ENCODE measurements at regions not wholly inside any gene's neighbourhood (a gene's known extent, or its start where the extent isn't known, plus 50 kb on each side); places are given as distances from the start of the nearest gene placed in this dataset.

DNA sequence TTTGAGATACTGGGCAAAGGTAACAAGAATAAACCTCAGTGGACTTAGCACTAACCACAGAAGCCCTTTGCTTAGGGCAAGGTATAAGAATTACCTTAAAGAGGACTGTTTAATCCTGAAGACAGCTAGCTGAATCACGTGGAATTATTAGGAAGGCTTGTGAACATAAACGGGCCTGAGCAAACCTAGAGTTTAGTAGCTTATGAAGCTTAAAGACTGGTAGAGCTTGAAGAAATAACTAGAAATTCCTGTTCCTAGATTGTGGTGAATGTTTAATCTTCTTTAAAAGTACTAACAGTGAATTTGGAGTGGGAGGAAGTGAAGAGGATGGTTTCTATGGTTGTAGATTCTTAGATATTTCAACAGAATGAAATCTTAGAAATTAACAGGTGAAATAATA, 428.9 kb upstream of the THRB start:
- DNase-seq (ENCODE audit: low read depth in 1 of 2, low spot score in 1 of 2) = peak in 1 of 2 experiments; percentile 39
- in situ Hi-C loops (cut with HindIII; ENCODE audit: low pct_unique_long_range_greater_than_20kb, low sequenced_read_pairs) = no loop called here
- no peak for TF ChIP-seq JUND (IDR thresholded peaks at IDR 0.05; ENCODE audit: low read depth)

DNA sequence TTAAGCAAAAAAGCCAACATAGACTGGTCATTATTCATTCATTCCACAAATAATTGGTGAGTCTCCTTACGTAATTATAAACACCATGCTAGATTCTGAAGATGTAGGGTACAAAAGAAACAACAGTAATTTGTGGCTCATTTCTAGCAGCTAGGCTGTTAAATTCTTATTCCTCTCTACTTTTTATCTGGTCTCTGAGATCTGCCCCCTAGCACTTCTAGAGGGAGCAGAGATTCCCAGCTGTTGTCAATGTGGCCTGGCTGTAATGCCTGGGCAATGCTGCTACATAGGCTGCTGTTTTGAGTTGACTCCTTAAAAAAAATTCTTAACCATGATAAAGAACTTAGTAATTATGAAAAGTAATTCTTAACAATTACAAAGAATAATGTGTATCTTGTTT, 434.9 kb upstream of the THRB start:
- in situ Hi-C loops (cut with HindIII; ENCODE audit: low pct_unique_long_range_greater_than_20kb, low sequenced_read_pairs) = no loop called here
- DNase-seq (ENCODE audit: low read depth in 1 of 2, low spot score in 1 of 2) = no peak

DNA sequence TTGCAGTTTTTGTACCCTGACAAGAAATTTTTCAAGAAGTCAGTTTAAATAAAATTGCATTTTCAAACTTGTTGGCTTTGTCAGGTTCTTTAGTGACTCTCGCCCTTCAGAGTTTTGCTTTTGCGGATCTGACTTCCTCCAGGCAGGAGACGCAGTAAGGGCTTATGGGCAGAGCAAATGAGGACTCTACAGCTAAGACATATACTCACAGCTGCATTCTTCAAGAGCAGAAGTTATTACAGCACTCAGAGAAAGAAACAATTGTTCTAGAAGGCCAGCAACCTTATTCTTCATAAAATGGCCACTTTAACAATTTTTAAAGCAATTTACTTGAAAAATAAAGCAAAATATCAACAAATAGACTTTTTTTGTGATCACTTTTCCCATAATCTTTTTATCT, 438.8 kb upstream of the THRB start:
- TF ChIP-seq JUND (IDR thresholded peaks at IDR 0.05; ENCODE audit: low read depth) = no peak
- in situ Hi-C loops (cut with HindIII; ENCODE audit: low pct_unique_long_range_greater_than_20kb, low sequenced_read_pairs) = no loop called here
- no peak for DNase-seq (ENCODE audit: low read depth in 1 of 2, low spot score in 1 of 2)

More for the DNA sequence above, 434.9 kb upstream of the THRB start:
- no peak for TF ChIP-seq JUND (IDR thresholded peaks at IDR 0.05; ENCODE audit: low read depth)

DNA sequence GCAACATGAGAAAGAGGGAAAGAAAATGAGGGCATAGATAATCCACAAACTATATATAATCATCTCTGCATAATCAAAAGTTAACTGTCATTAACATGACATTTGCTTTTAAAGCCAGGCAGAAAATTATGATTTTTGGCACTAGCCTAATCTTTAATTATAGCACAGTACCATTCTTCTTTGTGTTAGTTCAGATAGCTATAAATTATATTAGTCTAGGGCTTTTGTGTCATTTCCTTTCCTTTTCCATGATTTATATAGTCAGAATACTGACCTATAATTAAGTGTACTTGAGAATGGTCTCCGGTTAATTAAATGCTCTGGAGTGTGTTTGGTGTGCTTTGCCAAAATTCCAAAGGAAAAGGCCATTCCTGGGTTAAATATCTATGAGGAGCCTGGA, 441.9 kb upstream of the THRB start:
- no peak for DNase-seq (ENCODE audit: low read depth in 1 of 2, low spot score in 1 of 2)
- no peak for TF ChIP-seq JUND (IDR thresholded peaks at IDR 0.05; ENCODE audit: low read depth)
- in situ Hi-C loops (cut with HindIII; ENCODE audit: low pct_unique_long_range_greater_than_20kb, low sequenced_read_pairs) = no loop called here

DNA sequence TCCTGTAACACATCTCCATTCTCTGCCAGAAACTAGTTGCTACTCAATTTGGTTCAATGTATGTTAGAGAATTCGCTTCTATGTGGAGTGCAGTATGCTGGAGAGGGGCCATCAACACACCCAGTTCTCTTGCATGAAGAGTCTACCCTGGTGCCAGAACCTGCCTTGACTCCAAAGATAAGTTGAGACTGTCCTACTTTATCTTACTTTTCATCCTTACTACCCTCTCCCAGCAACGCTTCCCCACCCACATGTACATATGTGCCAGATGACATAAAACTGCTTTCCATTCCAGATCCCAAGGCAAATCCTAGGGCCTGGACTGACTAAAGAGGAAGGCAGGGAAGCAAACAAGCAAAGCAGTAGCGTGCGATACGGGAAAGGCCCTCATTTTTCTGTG, 442.6 kb upstream of the THRB start:
- DNase-seq (ENCODE audit: low read depth in 1 of 2, low spot score in 1 of 2) = no peak
- no peak for TF ChIP-seq JUND (IDR thresholded peaks at IDR 0.05; ENCODE audit: low read depth)
- in situ Hi-C loops (cut with HindIII; ENCODE audit: low pct_unique_long_range_greater_than_20kb, low sequenced_read_pairs) = no loop called here

DNA sequence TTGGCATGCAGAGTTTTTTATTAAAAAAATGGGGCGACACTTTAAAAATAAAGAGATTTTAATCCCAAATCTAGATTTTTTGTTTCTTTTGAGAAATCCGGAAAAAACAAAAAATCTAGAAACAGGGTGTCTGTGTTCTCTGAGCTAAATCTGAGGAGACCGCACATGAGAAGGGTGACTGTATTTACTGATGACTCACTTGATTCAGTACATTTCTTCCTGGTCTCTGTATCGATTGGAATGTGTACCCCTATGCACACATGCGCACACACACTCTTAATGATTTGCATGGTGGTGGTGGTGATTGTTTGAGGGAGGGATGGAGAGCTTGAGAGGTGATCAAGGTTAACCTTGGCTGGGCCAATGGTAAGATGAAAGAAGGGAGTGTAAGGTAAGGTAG, 443.1 kb upstream of the THRB start:
- DNase-seq (ENCODE audit: low read depth in 1 of 2, low spot score in 1 of 2) = no peak
- no peak for TF ChIP-seq JUND (IDR thresholded peaks at IDR 0.05; ENCODE audit: low read depth)
- in situ Hi-C loops (cut with HindIII; ENCODE audit: low pct_unique_long_range_greater_than_20kb, low sequenced_read_pairs) = no loop called here

DNA sequence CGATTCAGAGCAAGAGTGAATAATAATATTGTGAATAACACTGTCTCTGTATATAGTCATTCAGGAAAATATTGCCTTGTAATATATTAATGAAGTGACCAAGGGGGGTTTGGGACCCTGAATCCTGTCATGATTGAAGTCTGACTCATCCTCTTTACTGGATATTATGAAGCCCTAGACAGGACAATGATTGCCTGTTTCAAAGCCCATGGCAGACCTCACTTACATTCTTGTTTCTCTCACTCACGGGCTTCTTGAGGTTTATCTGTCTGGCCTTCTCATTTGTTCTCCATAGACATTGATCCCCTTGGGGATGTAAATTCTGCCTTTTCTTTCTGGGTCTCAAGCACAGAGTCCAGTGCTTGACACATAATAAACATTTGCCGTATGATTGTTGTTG, 449.3 kb upstream of the THRB start:
- DNase-seq (ENCODE audit: low read depth in 1 of 2, low spot score in 1 of 2) = no peak
- no peak for TF ChIP-seq JUND (IDR thresholded peaks at IDR 0.05; ENCODE audit: low read depth)
- in situ Hi-C loops (cut with HindIII; ENCODE audit: low pct_unique_long_range_greater_than_20kb, low sequenced_read_pairs) = no loop called here

DNA sequence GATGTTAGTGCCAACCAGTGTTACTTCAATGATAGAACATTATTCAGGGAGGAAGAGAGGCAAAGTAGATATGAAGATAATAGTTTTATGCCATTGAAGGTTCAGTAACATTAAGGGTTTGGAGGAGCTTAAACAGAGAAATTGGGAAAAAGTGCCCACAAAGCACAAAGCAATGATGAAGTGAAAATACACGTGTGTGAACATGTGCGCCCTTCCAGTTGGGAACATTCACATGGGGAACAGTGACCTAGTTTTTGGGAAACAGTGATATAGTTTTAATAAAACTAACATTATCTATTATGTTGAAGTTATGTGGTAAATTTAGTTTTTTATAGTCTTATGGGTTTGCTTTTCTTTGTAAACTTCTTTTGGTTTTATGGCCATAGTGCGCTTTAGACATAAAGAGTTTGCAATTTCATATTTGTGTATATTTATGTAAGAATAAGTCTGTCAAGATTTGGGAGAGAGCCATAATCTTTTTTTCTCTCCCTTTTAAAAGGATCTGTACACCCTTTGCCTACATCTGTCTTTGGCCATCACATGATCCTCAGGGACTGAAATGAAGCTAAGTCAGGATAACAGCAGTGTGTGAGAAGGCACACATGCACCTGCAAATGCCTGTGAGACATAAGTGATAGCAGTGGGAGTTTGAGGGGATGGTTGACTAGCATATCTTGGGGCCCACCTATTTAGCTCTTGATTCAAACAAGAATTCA, 450.3 kb upstream of the THRB start:
- peak in 1 of 2 experiments; percentile 3 for DNase-seq (ENCODE audit: low read depth in 1 of 2, low spot score in 1 of 2)
- in situ Hi-C loops (cut with HindIII; ENCODE audit: low pct_unique_long_range_greater_than_20kb, low sequenced_read_pairs) = no loop called here
- no peak for TF ChIP-seq JUND (IDR thresholded peaks at IDR 0.05; ENCODE audit: low read depth)

DNA sequence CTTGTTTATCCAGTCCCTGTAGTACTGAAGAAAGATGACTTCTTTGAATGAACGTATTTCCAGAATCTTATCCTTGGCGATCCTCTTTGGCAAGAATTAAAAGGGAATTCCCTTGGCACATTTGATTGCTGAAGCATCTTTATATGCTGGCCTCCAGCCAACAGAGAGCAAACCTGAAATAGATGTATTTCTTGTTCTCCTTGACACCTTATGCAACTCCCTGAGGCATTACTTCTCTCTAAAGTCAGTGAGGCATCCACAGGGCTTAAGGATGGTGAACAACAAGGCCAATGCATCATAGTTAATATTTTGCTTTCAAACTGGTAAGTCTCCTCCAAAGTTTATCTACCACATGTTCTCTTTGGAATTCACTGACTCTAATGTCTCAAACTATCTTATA, 450.9 kb upstream of the THRB start:
- in situ Hi-C loops (cut with HindIII; ENCODE audit: low pct_unique_long_range_greater_than_20kb, low sequenced_read_pairs) = no loop called here
- peak in 1 of 2 experiments; percentile 51 for DNase-seq (ENCODE audit: low read depth in 1 of 2, low spot score in 1 of 2)

DNA sequence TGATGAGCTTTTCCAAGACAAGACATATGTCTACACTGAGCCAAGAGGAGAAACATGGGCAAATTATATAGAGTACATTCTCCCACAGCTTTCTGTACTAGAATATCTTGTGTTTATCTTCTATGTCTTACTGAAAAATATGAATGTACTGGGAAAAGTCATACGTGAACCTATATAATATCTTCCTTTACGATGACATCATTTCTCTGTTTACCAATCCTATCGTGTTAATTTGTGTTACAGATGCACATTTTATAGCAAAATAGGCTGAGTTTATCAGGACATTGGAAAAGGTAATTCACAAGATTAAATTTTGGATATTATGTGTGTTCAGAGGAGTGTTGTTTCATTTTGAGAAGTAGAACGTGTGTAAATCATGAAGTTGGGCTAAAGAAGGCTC, 452.5 kb upstream of the THRB start:
- no peak for TF ChIP-seq JUND (IDR thresholded peaks at IDR 0.05; ENCODE audit: low read depth)
- DNase-seq (ENCODE audit: low read depth in 1 of 2, low spot score in 1 of 2) = no peak
- in situ Hi-C loops (cut with HindIII; ENCODE audit: low pct_unique_long_range_greater_than_20kb, low sequenced_read_pairs) = no loop called here

More for the DNA sequence above, 450.9 kb upstream of the THRB start:
- no peak for TF ChIP-seq JUND (IDR thresholded peaks at IDR 0.05; ENCODE audit: low read depth)

DNA sequence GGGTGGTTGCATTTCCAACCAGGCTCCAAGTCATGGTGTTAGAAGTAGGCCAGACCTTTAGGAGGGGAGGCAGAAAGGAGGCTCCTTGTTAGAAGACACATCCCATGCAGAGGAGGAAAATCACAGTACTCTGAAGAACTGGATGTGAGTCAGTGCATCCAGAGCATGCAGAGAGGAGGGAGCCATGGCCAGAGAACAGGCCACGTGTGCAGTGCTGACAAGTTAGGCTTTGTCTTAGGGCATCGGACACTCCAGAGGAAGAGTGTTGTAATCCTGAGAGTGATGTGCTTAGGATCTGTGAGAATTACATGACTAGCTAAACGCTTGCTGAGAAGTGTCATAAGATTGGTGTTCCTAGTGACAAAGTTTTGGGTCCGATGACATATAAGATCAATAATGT, 456.5 kb upstream of the THRB start:
- TF ChIP-seq JUND (IDR thresholded peaks at IDR 0.05; ENCODE audit: low read depth) = no peak
- in situ Hi-C loops (cut with HindIII; ENCODE audit: low pct_unique_long_range_greater_than_20kb, low sequenced_read_pairs) = no loop called here
- no peak for DNase-seq (ENCODE audit: low read depth in 1 of 2, low spot score in 1 of 2)

DNA sequence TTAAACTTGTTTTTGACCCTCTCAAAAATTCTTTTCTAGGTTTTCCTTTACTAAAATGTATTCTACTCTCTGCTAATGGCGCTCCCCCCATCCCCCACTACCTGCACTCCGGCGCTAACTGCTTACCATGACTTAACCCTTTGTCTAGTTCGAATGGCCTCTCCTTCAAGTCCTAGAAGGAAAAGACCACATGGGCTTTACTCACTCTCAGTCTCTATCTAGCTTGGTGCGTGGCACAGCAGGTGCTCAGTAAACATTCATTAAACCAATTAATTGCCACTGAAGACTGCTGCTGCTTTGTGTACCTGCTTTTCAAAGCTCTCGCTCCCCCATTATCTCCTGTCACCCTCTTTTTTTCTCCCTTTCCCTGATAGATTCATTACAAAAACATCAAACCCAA, 457.7 kb upstream of the THRB start:
- no peak for DNase-seq (ENCODE audit: low read depth in 1 of 2, low spot score in 1 of 2)
- in situ Hi-C loops (cut with HindIII; ENCODE audit: low pct_unique_long_range_greater_than_20kb, low sequenced_read_pairs) = no loop called here
- TF ChIP-seq JUND (IDR thresholded peaks at IDR 0.05; ENCODE audit: low read depth) = no peak

DNA sequence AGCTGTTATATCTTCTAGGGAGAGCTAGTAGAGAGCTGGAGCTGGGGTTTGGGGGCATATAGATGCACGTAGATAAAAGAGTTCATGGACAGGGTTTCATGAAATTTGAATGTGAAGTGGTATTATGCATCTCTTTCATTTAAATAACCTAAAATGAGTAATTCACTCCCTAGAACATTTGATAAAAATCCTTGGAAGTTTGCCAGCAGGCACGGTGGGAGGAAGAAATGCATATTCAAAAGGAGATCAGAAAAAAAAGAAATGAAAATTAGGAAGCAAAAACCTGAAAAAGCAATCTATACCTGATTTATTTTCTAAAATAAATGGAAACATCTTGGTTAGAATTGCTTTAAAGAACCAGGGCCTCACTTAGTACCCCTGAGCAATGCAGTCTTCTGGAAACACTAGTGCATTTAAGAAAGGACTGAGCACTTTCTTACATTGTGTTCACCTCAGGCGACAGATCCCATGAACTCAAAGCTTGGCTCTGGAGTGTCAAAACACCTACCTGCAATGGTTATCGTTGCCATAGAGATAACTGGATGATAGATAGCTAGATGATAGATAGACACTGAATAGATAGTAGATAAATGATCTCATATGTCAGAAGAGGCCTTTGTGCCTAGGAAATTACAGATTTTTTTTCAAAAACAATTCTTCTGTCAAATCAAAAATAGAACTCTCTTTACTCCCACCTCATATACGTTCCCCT, 458.6 kb upstream of the THRB start:
- no peak for DNase-seq (ENCODE audit: low read depth in 1 of 2, low spot score in 1 of 2)
- in situ Hi-C loops (cut with HindIII; ENCODE audit: low pct_unique_long_range_greater_than_20kb, low sequenced_read_pairs) = no loop called here
- TF ChIP-seq JUND (IDR thresholded peaks at IDR 0.05; ENCODE audit: low read depth) = no peak

All from T47D (cell line).